Kidney (tissue), 13 donors: ENCODE measurements at regions not wholly inside any gene's neighbourhood (a gene's known extent, or its start where the extent isn't known, plus 50 kb on each side); places are given as distances from the start of the nearest gene placed in this dataset.

ENCODE experiments used
- DNase-seq, 5 donors: peaks; one replicate each; pipeline ENCODE4 v3.0.0-alpha.2; 2013 to 2020
- FAIRE-seq: peaks from 2 replicates; lab custom pipeline; 2012; peaks lifted over from hg19 to GRCh38; lab: Jason Lieb, UNC
- H3K27ac ChIP-seq, 2 donors: one replicate each; pipeline ENCODE4 v1.7.0; 2013; ENCODE audit warnings: low read depth in 2 of 2, low read length in 2 of 2, inconsistent platforms in 1 of 2
- H3K27me3 ChIP-seq: one replicate; pipeline ENCODE4 v1.7.1; 2013; ENCODE audit warnings: low read length, inconsistent platforms; ENCODE audit not compliant: control insufficient read depth, insufficient read depth
- H3K36me3 ChIP-seq, 3 donors: one replicate each; pipeline versions ENCODE4 v1.7.0 to v1.7.1; 2013; ENCODE audit warnings: low read length in 3 of 3, control low read depth in 1 of 3, inconsistent platforms in 1 of 3; ENCODE audit not compliant: insufficient read depth in 3 of 3, control insufficient read depth in 2 of 3
- H3K4me1 ChIP-seq, 3 donors: one replicate each; pipeline versions ENCODE4 v1.7.0 to v1.7.1; 2013; ENCODE audit warnings: low read length in 3 of 3, inconsistent platforms in 1 of 3, low read depth in 1 of 3; ENCODE audit not compliant: control insufficient read depth in 2 of 3, insufficient read depth in 2 of 3
- H3K4me3 ChIP-seq, 3 donors: one replicate each; pipeline versions ENCODE4 v1.7.0 to v1.8.1; 2013; ENCODE audit warnings: low read length in 3 of 3, control low read depth in 1 of 3, inconsistent platforms in 1 of 3
- H3K9ac ChIP-seq, 3 donors: one replicate each; pipeline versions ENCODE4 v1.7.0 to v1.7.1; 2013; ENCODE audit warnings: low read length in 3 of 3, control low read depth in 1 of 3, inconsistent platforms in 1 of 3
- H3K9me3 ChIP-seq, 3 donors: one replicate each; pipeline versions ENCODE4 v1.7.0 to v1.7.1; 2013; ENCODE audit warnings: low read length in 3 of 3, control low read depth in 1 of 3, inconsistent platforms in 1 of 3; ENCODE audit not compliant: control insufficient read depth in 2 of 3, insufficient read depth in 1 of 3
- CTCF ChIP-seq: IDR thresholded peaks from 3 replicates; pipeline ENCODE4 v1.5.1; 2012; ENCODE audit warnings: mild to moderate bottlenecking, moderate library complexity, borderline replicate concordance; ENCODE audit not compliant: insufficient read depth; ENCODE audit errors: extremely low read depth
- intact Hi-C: fragments of 100-400 bp; cut with DNase I; formaldehyde crosslinking; loops from one replicate; pipeline ENCODE4 v1.11.1; 2022
- donor health status: control.
- donor health status: control.
- donor health status: control.
- donor health status: control.
- donor health status: control.
- donor health status: DM: yes; HTN: yes; CAD: no.
- donor health status: Normal renal cell carcinoma (clear cell type).

GRCh38 chr5:129245489-129245888 lies 150.9 kb downstream of the ISOC1 start:
- Histone ChIP-seq H3K4me1 (no peaks in the 10 kb centered on the region), H3K27ac (no peak overlapping the region), H3K4me3 (no peak overlapping the region), H3K9ac (no peak overlapping the region), H3K36me3 (no peaks in the 10 kb centered on the region), H3K9me3 (no peaks in the 10 kb centered on the region), H3K27me3 (no peaks in the 10 kb centered on the region)
- TF ChIP-seq CTCF: no peak
- intact Hi-C loops: no loop called here
- DNase-seq: peak in 1 of 5 donors; percentile 1
- FAIRE-seq: no peak

- Histone ChIP-seq H3K27me3 (no peaks in the 10 kb centered on the region), H3K27ac (no peak overlapping the region), H3K9ac (no peak overlapping the region), H3K9me3 (no peaks in the 10 kb centered on the region), H3K36me3 (no peaks in the 10 kb centered on the region), H3K4me1 (no peaks in the 10 kb centered on the region), H3K4me3 (no peak overlapping the region)
- no peak for DNase-seq
- no peak for FAIRE-seq
- TF ChIP-seq CTCF: no peak
- intact Hi-C loops: no loop called here
Measured at GRCh38 chr5:129246088-129246487, 151.5 kb downstream of the ISOC1 start.

GRCh38 chr5:129249886-129250285 lies 155.3 kb downstream of the ISOC1 start:
- FAIRE-seq: no peak
- TF ChIP-seq CTCF: no peak
- H3K9ac ChIP-seq: no peak overlapping the region

GRCh38 chr5:129271308-129271707 lies 176.8 kb downstream of the ISOC1 start:
- FAIRE-seq: no peak
- no peaks in the 10 kb centered on the region for H3K9me3 ChIP-seq
- TF ChIP-seq CTCF: no peak

More at GRCh38 chr5:129249886-129250285, 155.3 kb downstream of the ISOC1 start:
- no peak overlapping the region for H3K27ac ChIP-seq
- peaks cover 0 to 8% (median 0%) of the 10 kb centered on the region in 3 donors for H3K9me3 ChIP-seq
- intact Hi-C loops: no loop called here
- DNase-seq: no peak
- no peaks in the 10 kb centered on the region for H3K4me1 ChIP-seq
- H3K27me3 ChIP-seq: no peaks in the 10 kb centered on the region
- H3K36me3 ChIP-seq: no peaks in the 10 kb centered on the region
- no peak overlapping the region for H3K4me3 ChIP-seq

More at GRCh38 chr5:129271308-129271707, 176.8 kb downstream of the ISOC1 start:
- Histone ChIP-seq H3K27ac (no peak overlapping the region), H3K4me3 (no peak overlapping the region), H3K9ac (no peak overlapping the region), H3K36me3 (no peaks in the 10 kb centered on the region), H3K27me3 (no peaks in the 10 kb centered on the region), H3K4me1 (no peaks in the 10 kb centered on the region)
- intact Hi-C loops: no loop called here
- no peak for DNase-seq
